HG03039 (cell line): ENCODE measurements at regions not wholly inside any gene's neighbourhood (a gene's known extent, or its start where the extent isn't known, plus 50 kb on each side); places are given as distances from the start of the nearest gene placed in this dataset.

Experiments
- ATAC-seq: cut with Tn5 transposase; IDR thresholded peaks from one replicate; pipeline ENCODE4 v1.9.1; 2021; ENCODE audit warnings: mild to moderate bottlenecking, moderate library complexity; ENCODE audit not compliant: unreplicated experiment

DNA sequence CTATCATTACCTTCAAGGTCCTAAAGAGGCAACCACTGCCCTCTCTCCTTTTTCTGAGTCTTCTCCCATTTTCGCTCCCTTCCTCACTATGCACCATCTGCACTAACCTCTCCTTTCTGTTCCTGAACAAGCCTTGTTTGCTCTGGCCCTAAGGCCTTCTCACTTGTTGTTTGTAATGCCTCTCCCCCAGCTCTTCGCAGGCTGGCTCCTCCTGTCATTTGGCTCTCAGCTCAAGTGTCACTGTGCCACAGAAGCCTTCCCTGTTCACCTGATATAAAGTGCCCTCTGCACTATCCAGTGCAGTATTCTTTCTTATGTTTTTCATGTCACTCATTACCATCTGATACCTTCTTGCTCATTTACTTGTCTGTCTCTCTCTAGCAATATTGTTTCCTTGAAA, 303.7 kb downstream of the KCNN2 start:
- no peak for ATAC-seq

DNA sequence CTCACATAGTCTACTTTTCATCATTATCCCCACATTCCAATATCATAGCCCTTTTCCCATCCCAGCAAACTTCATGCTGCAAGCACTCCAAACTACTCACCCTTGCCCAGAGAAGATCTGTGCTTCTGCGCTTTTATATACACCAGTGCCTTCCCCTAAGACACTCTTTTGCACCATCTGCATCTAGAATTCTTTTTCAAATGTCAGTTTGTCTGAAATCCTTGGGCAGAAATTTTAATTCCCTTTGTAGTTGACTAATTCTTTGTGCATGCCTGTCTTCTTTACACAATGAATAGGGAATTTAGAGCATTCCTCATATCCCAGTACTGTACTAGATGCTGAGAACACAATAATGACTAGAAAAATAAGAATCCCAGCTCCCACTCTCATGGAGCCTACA, 298.9 kb downstream of the KCNN2 start:
- ATAC-seq: no peak

DNA sequence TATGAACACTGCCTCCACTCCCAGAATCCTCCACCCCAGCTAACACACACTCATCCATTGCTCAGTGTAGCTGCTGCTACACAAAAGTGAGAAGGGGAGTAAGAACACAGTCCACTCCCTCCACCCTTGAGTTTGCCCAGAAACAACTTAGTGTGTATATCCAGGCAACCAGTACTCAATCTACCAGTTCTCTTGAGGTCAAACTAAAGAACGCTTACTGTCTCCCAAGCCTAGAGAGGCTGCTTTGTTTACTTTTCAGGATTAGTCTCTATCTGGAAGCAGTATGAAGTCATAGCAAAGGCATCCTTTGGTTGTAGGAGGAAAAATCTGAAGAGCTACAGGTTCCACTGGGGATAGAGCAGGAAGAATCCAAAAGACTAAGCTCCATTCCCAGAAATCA, 296.3 kb downstream of the KCNN2 start:
- ATAC-seq: no peak

DNA sequence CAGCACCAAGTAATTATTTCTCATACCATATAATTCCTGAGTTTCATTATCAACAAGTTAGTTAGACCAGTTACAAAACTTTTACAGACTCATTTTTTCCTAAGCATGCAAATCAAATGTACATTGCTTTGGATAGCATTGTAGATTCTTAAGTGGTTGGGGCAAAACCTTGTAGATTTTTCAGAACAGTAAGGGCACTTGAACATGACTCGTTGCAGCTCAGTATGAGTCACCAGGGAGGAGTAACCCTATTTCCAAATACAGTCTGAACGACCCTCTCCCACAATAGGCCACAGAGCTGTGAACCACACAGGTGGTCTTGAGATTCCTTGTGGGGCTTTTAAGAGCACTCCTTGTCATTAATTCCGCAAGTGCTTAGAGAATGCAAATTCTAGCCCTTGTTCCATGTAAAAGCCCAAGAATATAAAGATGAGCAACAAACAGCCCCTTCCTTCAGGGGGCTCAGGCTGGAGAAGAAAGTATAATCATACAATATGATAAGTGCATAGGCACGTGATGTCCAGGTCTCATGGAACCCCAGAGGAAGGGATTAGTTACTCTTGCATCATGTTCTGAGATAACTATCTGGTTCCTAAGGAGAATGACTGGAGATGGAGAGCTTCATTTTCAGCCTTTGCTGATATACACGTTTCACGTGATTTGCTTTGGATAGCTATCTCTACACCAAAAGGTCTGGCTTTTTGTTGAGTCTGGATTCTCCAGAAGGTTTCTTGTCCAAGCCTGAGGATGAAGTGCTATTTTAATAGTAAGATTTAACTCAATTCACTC, 295.7 kb downstream of the KCNN2 start:
- ATAC-seq: no peak

DNA sequence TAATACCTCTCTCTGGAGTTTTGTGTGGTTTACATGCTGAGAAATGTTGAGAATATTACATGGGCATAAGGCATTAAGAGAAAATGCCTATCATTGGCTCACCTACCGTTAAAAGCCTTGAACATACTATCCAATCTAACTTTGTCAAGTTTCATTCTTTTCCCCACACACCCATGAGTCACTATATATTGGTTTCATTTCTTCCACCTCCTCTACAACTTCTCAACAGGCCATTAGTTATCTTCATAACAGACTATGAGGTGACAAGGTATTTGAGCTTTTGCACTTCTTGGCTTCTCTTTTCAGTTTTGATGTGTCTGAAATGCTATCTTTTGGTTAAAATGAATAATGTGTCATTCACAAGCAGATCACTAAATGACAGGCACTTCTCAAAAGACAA, 288.0 kb downstream of the KCNN2 start:
- ATAC-seq: no peak

DNA sequence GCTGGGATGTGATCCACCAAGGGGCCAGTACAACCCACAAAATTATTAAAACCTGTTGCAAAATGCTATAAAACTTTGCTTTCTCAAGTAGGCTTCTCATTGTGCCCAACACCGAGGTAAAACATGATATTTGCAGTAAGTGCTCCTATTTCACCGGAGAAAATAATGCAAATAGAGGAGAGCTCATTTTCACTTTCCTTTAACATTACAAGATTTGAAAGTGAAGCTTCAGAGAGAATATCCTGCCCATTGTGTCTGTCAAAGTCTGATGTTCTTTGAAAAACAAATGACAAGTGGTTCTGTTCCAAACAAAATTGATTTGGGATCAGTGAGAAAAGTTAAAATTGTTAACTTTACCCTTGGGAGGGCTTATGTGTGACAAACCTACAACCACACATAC, 287.1 kb downstream of the KCNN2 start:
- ATAC-seq: no peak

DNA sequence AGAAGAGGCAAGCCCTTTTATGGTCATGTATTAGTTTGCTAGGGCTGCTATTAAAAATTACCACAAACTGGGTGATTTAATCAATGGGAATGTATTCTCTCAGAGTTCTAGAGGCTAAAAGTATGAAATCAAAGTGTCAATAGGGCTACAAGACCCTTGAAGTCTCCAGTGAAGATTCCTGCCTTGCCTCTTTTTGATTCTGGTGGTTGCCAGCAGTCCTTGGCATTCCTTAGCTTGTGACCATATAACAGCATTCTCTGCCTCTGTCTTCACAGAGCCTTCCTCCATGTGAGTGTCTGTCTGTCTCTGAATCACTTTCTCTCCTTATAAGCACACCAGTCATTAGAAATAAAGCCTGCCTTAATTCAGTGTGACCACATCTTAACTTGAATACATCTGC, 282.7 kb downstream of the KCNN2 start:
- ATAC-seq: no peak

DNA sequence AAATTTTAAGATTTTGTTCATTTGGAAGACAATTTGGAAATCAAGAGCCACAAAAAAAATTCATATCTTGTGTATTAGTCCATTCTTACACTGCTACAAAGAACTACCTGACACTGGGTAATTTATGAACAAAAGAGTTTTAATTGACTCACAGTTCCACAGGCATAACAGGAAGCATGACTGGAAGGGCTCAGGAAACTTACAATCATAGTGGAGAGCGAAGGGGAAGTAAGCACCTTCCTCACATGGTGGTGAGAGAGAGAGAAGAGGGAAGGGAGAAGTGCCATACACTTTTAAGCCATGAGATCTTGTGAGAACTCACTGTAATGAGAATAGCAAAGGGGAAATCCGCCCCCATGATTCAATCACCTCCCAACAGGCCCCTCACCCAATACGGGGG, 274.4 kb downstream of the KCNN2 start:
- no peak for ATAC-seq

DNA sequence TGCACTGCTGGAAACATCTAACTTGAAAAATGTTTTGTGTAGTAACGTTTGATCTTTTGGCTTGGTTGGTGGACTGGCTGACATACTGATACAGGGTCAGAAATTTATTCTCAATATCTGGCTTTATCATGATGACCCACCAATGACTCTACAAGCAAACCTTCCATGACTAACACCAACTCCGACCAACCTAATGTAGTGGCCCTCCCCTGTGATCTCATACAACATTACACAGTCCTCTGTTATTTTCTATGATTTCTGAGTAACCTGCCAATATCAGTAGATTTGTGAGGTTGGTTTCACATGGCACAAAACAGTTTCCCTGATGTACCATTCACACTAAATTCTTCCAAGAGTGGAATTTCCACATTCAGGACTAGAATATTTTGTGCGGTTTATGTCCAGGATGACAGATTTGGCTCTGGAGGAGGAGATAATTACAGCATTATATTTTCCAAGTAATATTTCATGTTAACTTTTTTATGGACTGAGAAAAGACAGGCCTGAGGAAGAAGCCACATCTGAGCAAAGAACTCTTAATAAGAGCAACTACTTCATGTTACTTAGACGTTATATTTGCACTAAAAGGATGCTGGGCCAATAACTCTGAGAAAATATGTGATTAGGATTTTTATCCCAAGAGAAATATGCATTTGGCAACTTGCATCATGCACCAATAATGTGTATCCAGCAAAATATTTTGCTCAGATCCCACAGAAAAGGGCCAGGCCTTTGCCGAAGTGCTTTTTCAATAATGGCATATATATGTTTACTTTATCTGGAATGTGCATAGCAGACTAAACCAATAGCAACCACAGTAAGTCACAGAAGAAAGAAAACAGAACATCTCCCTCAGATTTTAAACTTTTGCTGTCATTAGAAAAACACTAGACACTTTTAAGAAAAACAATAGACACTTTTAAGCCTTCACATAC, 273.4 kb downstream of the KCNN2 start:
- no peak for ATAC-seq

DNA sequence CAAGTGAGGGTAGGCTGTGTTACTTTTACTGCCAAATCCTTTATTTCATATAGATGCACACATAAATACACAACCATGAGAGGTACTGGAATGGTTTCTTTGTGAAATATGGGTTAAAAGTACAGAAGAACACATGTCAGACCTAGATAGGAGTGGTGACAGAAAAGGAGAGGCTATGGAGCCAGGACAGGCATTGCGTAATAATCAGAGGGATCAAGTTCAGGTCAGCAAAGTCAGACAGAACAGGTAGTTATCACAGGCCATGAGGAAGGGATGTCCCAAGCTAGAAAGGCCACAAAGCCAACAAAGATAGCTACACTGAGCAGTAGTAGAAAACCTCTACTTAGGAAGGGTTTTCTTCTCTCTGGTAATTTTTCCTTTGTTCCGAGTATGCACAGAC, 272.6 kb downstream of the KCNN2 start:
- no peak for ATAC-seq

DNA sequence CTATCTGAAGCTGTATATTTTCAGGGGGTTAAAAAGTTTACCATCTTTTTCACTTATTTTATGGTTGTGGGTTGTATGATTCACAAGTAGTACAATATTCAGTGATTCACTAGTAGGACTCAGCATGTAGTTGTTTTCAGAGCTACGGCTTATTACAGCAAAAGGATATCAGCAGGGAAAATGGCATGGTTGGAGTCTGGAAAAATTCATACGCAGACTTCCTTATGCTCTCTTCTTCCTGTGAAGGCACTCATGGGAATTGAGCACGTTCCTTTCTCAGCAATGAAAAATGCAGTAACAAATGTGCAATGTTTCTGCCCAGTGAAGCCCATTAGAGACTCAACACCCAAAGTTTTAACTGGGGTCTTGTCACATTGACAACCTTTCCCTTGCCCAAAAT, 250.5 kb downstream of the KCNN2 start:
- ATAC-seq: no peak

DNA sequence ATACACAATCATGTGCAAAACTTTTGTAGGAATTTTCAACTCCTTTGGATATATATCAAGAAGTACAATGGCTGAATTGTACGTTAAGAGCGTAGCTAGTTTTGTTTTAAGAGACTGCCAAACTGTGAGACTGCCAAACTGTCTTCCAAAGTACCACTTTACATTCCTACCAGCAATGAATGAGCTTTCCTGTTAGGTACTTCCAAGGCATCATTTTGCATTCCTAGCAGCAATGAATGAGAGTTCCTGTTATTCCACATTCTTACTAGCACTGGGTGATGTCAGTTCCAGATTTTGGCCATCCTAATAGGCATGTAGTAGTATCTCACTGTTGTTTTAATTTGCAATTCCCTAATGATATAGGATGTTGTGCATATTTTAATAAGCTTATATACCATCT, 219.3 kb downstream of the KCNN2 start:
- no peak for ATAC-seq

DNA sequence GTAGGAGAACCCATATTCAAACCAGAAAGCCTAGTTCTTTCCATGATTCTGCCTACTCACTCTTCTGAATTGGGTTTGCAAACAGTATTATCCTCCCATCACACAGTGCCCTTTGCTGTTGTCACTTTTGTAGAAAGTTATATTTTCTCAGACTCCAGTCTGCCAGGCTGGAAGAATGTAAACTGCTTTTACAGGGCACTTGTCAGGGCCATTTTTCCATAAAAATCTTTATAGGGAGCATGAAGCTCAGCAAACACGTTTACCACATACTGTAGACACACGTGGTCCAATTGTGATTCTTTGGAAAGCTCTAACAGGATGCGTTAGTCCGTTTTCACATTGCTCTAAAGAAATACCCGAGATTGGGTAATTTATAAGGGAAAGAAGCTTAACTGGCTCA, 204.0 kb downstream of the KCNN2 start:
- ATAC-seq: no peak

DNA sequence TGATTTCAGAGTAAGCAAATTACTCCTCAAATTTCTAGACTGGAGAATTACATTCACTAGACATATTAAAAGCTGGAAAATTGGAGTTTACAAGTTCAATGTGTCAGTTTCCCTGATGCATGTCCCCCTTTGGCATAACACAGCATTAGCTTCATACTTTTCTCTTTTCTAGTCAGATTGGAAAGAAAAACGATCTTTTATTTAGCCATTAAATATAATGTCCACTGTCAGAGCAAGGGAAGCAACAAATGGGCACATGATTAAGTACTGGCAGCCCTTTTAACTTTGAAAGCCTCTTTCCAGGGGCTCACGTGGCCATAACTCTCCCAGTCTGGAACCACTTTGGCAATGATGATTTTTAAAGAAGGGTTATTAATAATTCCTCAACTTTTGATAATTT, 203.3 kb downstream of the KCNN2 start:
- ATAC-seq: no peak

DNA sequence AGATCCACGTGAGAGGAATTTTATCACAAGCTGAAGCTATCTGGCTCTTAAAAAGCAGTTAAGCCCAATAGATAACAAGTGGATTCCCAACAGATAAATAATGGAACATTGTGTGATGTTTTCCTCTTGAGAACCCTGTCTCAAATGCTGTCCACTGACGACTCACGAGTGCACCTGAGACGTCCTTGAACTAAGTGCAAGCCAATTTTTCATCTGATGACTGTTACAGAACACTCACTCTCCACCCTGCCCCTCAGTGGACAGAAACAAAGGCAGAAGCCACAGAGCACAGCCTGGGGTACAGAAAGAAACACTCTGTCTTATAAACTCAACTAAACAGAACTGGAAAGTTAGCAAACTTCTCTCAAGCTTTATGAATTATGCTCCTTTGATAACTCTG, 199.5 kb downstream of the KCNN2 start:
- ATAC-seq: no peak
